H54 (cell line): ENCODE measurements at regions not wholly inside any gene's neighbourhood (a gene's known extent, or its start where the extent isn't known, plus 50 kb on each side); places are given as distances from the start of the nearest gene placed in this dataset.
"Not testable (repeated sequence)": the region's sequence is repeated elsewhere in the genome, so short reads cannot be mapped to it uniquely, and the experiment has no call there.

ENCODE experiments used
- DNase-seq: peaks from one replicate; pipeline ENCODE4 v3.0.0; 2011; ENCODE audit warnings: low spot score, mixed read lengths; ENCODE audit not compliant: insufficient read length
- FAIRE-seq: peaks from 3 replicates; lab custom pipeline; 2011; peaks lifted over from hg19 to GRCh38; lab: Jason Lieb, UNC
- POLR2A ChIP-seq: IDR thresholded peaks from 2 replicates; pipeline ENCODE4 v1.6.1; 2011; ENCODE audit warnings: low read depth, mild to moderate bottlenecking, low read length

GRCh38 chr1:31485166-31485565, 72.2 kb downstream of the SERINC2 start:
- no peak for FAIRE-seq
- no peak for TF ChIP-seq POLR2A
- DNase-seq, result no peak

DNA sequence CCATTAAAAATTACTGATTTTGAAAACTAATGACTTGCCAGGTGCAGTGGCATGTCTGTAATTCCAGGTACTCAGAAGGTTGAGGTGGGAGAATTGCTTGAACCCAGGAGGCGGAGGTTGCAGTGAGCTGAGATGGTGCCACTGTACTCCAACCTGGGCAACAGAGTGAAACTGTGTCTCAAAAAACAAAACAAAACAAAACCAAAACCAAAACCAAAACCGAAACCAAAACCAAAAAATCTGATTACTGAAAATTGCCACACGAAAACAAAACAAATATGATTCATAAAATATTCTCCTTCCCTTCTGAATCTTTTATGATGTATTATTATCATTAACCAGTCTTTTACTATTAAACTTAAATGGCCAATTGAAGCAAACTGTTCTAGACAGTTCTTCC, 74.1 kb downstream of the SERINC2 start:
- no peak for FAIRE-seq

DNA sequence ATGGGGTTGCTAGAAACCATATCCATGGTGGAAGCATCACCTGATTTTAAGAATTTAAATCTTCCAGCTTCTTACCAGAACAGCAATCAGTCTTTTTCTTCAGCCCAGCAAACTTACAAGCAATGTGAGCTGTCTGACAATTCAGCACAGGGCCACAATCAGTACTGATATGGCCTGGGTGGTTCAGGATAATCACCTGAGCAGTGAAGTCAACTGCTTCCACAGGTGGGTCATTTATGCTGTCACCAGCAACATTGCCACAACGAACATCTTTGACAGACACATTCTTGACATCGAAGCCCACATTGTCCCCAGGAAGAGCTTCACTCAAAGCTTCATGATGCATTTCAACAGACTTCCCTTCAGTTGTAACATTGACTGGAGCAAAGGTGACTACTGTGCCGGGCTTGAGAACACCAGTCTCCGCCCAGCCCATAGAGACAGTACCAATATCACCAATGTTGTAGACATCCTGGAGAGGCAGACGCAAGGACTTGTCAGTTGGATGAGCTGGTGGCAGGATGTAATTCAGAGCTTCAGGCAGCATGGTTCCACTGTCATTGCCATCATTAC, 74.8 kb downstream of the SERINC2 start:
- FAIRE-seq (no peak), DNase-seq (no peak)
- TF ChIP-seq POLR2A, result no peak

More for the DNA sequence above, 74.1 kb downstream of the SERINC2 start:
- no peak for DNase-seq
- no peak for TF ChIP-seq POLR2A

- no peak for DNase-seq
- FAIRE-seq, result no peak
Measured at GRCh38 chr1:31488528-31488927, 75.5 kb downstream of the SERINC2 start.

DNA sequence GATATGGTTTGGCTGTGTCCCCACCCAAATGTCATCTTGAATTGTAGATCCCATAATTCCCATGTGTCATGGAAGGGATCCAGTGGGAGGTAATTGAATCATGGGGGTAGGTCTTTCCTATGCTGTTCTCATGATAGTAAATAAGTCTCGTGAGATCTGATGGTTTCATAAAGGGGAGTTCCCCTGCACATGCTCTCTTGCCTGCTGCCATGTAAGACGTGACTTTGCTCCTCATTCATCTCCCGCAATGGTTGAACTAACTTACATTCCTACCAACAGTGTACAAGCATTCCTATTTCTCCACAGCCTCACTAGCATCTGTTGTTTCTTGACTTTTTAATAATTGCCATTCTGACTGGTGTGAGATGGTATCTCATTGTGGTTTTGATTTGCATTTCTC, 76.6 kb downstream of the SERINC2 start:
- not testable (repeated sequence) for DNase-seq, FAIRE-seq

More at GRCh38 chr1:31488528-31488927, 75.5 kb downstream of the SERINC2 start:
- no peak for TF ChIP-seq POLR2A

GRCh38 chr1:31490596-31490995, 77.6 kb downstream of the SERINC2 start:
- FAIRE-seq, DNase-seq: not testable (repeated sequence)

GRCh38 chr1:31495351-31495750, 81.0 kb upstream of the TINAGL1 start:
- not testable (repeated sequence) for FAIRE-seq

DNA sequence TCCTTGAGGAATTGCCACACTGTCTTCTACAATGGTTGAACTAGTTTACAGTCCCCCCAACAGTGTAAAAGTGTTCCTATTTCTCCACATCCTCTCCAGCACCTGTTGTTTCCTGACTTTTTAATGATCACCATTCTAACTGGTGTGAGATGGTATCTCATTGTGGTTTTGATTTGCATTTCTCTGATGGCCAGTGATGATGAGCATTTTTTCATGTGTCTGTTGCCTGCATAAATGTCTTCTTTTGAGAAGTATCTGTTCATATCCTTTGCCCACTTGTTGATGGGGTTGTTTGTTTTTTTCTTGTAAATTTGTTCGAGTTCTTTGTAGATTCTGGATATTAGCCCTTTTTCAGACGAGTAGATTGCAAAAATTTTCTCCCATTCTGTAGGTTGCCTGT, 80.5 kb upstream of the TINAGL1 start:
- not testable (repeated sequence) for FAIRE-seq, DNase-seq

More at GRCh38 chr1:31495351-31495750, 81.0 kb upstream of the TINAGL1 start:
- DNase-seq, result not testable (repeated sequence)

- DNase-seq (no peak), FAIRE-seq (no peak)
- TF ChIP-seq POLR2A, result no peak
Measured at GRCh38 chr1:31497601-31498000, 78.7 kb upstream of the TINAGL1 start.

- FAIRE-seq (no peak), DNase-seq (no peak)
- TF ChIP-seq POLR2A, result no peak
Measured at GRCh38 chr1:31498376-31499040, 77.8 kb upstream of the TINAGL1 start.

GRCh38 chr1:31501505-31501904, 74.8 kb upstream of the TINAGL1 start:
- DNase-seq (no peak), FAIRE-seq (no peak)
- TF ChIP-seq POLR2A, result no peak

- FAIRE-seq, result no peak
- no peak for TF ChIP-seq POLR2A
- no peak for DNase-seq
Measured at GRCh38 chr1:31502253-31502652, 74.1 kb upstream of the TINAGL1 start.

DNA sequence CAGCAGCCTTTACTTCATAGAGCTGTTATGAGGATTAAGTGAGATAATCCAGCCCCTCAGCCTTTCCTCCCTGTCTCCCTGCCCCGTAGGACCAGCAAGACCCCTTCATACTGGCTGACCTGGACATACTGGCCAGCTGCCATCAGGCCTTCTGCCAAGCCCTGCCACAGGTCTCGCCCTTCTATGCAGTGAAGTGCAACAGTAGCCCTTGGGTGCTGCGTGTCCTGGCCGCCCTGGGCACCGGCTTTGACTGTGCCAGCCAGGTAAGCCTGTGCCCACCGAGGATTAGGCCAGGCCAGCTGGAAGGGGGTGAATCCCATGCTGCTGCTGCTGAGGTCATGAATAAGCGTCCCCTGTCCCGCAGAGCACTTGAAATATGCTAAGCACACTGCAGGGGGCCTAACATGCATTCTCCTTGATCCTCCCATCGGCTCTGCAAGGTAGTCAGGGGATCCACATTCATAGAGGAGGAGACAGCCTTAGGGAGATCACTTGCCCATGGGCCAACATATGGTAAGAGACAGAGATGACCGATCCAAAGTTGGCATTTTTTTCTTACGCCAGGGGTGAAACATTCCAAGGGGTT, 73.3 kb upstream of the TINAGL1 start:
- no peak for DNase-seq
- TF ChIP-seq POLR2A, result no peak
- no peak for FAIRE-seq

GRCh38 chr1:31503570-31503969, 72.7 kb upstream of the TINAGL1 start:
- DNase-seq, result no peak
- TF ChIP-seq POLR2A, result no peak
- no peak for FAIRE-seq

DNA sequence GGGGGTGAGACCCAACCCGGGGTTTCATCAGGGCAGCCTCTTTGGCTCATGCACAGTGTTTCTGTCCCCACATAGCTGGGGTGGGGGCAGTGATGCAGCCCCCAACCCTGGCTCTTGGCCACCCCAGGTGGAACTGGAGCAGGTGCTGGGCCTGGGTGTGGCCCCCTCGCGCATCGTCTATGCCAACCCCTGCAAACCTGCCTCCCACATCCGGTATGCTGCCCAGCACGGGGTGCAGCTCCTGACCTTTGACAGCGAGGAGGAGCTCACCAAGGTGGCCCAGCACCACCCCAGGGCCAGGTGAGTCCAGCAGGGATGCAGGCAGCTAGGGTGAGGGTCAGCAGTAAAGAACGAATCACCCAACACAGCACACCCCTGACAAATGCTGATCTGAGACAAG, 72.3 kb upstream of the TINAGL1 start:
- no peak for TF ChIP-seq POLR2A
- no peak for DNase-seq
- no peak for FAIRE-seq
